ENCODE measurements at regions not wholly inside any gene's neighbourhood (a gene's known extent, or its start where the extent isn't known, plus 50 kb on each side); places are given as distances from the start of the nearest gene placed in this dataset.

DNA sequence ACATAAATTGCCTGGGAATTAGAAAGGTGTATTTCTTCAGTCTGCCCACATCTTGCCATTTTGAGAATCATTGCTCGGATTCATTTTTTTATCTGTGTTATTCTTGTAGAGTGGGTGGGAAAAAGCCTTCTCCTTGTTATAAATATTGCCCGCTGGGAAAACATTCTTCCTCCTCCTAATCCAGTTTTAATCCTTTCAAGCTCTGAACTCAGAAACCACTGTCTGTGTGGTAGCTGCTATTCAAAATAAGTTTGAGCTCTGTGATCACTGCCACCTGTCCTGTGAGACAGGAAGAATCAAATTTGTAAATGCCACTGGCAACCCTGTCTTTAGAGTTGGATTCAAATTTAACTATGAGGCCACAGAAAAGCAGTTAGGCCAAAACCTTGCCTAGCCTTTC lies 1875.2 kb upstream of the PIK3C3 start:
- DNase-seq = no peak

- DNase-seq = no peak
These were observed 1879.4 kb upstream of the PIK3C3 start for GRCh38 chr18:40075616-40076015.

DNA sequence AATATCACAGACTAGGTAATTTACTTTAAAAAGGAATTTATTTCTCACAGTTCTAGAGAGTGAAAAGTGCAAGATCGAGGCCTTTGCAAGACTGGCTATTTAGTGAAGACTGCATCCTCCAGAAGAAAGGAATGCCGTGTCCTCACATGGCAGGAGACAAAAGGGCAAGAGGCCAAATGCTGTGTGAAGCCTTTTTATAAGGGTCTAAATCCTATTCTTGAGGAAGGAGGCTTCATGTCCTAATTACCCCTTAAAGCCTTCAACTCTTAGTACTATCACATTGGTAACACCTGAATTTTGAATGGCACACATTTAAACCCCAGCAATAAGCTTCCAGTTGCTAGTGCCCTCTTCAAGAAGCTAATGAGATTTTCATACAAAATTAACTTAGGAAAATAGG lies 1882.3 kb upstream of the PIK3C3 start:
- DNase-seq = no peak

DNA sequence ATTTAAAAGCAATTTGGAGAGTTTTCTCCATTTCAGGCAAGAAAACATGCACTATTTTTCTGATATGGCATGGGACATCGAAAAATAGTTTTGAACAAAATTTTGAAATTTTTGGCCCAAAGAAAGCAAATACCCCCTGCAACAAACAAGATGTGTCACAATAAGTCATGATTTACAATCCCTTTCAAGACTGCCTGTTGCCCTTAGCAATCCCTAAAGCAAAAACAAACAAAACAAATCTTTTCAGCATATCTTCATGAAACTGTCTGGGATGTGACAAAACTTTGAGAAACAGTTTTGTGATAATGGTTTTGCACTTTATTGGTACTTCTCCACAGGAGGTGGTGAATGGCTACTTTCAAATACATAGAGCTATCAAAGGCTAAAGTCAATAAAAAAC lies 1888.7 kb upstream of the PIK3C3 start:
- no peak for DNase-seq

GRCh38 chr18:40063488-40063887 lies 1891.5 kb upstream of the PIK3C3 start:
- no peak for DNase-seq

GRCh38 chr18:40061086-40061485 lies 1893.9 kb upstream of the PIK3C3 start:
- no peak for DNase-seq

DNA sequence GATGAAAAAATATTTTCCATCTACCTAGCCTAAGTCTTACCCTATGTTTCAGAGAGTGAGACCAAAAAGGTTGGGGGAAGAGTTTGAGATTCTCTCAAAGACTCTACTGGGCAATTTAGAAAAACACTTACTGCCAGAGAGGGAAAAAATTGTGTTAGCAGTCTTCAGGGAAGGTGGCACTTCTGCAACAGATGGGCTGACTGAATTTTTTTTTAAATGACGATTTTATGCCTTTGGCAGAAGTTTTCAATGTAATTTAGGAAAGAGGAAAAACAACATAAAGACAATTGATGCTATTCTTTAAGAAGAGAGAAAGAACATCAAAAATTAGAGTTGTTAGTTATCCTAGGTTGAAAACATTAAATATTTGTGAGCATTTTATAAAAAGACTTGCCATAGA lies 1894.5 kb upstream of the PIK3C3 start:
- DNase-seq = no peak

GRCh38 chr18:40058811-40059570 lies 1896.0 kb upstream of the PIK3C3 start:
- DNase-seq = no peak

- no peak for DNase-seq
These were observed 1898.8 kb upstream of the PIK3C3 start for GRCh38 chr18:40056079-40056692.

GRCh38 chr18:40055262-40055661 lies 1899.8 kb upstream of the PIK3C3 start:
- no peak for DNase-seq

GRCh38 chr18:40049716-40050115 lies 1905.3 kb upstream of the PIK3C3 start:
- DNase-seq = no peak

GRCh38 chr18:40048886-40049650 lies 1906.0 kb upstream of the PIK3C3 start:
- no peak for DNase-seq

GRCh38 chr18:40048253-40048652 lies 1906.8 kb upstream of the PIK3C3 start:
- no peak for DNase-seq

DNA sequence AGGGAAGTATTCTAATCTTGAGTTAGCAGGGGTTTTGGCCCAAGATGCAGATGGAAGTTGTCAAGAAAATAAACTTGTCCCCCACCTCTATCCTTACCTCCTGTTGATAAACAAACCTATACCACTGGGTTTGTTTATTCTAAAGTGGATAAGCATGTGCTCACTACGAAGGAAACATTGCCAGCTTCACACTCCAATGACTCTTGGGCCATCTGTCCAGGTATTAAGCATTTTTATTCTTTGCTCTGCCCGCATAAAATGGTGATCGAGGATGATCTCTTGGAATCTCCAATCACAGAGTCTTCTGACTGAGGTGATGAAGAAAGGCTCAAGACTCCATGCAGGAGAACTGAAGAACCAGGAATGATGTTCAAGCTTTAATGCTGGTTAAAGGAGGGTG lies 1908.4 kb upstream of the PIK3C3 start:
- DNase-seq = no peak

GRCh38 chr18:40041951-40042350 lies 1913.1 kb upstream of the PIK3C3 start:
- no peak for DNase-seq

DNA sequence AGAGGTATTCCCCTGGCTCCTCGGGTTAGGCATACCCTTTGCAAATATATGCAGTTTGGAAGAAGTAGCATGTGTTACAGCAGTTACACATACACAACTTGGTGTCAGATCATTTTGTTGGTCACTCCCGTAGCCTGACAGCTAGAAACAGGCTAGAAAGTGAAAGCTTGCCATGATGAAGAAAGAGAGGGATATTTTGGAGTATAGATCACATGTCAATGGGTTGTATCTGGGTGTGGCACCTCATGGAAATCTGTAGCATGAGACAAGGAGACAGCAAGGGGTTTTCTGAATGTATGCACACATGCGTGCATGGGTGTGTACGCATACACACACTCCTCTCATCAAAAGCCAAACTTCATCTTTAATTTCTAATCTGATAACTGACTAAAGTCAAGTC lies 1914.5 kb upstream of the PIK3C3 start:
- no peak for DNase-seq

DNA sequence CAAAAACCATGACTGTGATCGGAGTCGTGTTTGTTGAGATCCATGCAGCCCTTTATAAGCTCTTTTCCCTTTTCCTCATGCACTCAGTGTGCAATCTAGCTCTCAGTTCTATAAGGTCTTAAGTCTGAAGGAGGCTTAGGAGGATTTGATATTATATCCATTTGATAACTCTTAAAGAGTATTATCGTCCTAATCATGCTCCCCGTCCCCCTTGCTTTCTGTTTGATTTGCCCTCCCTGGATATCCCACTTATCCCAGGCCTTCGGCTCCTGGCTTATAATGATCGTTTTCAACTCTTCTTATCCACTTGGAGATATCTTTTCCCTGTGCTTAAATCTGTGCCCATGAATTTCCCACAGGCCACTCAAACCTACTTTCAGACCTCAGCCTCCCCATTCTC lies 1917.7 kb upstream of the PIK3C3 start:
- no peak for DNase-seq

GRCh38 chr18:40036861-40037260 lies 1918.2 kb upstream of the PIK3C3 start:
- DNase-seq = no peak

GRCh38 chr18:40035966-40036365 lies 1919.1 kb upstream of the PIK3C3 start:
- no peak for DNase-seq

- DNase-seq = no peak
These were observed 1923.0 kb upstream of the PIK3C3 start for GRCh38 chr18:40032076-40032475.

DNA sequence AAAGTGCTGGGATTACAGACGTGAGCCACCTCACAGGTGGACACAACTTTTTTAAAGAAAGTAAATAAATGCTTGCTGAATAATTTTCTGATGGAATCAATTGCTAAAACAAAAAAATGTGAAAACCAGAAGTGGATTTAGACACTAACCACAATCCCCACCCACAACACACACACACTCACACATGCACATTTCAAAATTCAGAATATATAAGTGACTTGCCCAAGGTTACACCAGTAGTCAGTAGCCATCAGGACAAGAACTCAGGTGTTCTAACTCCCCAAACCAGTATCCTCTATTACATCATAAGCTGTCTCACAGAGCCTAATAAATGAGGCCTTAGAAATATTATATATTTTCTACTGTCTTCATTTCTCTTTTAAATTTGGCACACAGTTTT lies 1923.6 kb upstream of the PIK3C3 start:
- DNase-seq = no peak

DNA sequence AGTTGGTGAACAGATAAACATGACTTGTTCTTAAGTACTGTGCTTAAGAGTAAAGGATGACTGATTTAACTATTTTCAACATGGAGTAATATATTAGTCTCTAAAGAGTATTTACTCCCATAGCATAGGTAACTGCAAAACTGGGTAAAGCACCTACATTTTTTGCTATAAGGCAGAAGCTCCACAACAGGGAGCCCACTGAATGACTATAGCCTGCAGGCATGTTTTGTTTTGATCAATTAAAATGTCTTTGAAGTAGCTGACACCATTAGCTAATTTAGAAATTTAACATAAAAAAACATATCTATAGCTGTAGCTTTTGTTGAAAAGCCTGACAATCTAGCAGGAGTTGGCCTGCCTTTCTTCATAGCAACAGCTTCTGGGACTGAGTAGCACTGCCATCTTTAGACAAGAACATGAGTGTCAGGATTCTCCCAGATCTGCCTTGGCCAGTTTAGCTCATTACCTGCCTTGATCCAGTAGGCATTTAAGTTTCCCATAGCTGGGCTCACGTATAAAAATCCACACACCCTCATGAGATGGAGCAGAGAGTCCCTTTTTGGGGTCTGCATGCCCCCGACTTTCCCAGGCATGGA lies 1935.1 kb upstream of the PIK3C3 start:
- no peak for DNase-seq

- no peak for DNase-seq
These were observed 1936.8 kb upstream of the PIK3C3 start for GRCh38 chr18:40018266-40018665.

DNA sequence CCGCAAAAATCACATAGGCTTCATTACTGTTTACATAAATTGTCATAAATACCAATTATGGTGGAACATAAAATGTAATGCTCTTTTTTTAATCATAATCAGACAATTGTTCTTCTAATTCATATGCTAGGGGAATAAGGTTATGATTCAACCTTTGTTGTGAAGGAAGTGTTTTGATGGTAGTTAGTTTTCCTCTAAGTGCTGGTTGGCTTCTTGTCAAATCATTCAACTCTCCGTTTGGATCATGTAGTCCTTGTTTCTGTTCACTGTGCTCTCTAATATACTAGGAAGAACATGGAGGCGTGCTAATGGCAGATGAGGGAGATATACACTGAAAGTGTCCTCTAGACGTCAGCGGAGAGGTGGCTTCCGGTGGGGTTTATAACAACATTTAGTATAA lies 1938.0 kb upstream of the PIK3C3 start:
- no peak for DNase-seq

Data from activated effector memory CD4-positive, alpha-beta T cell treated with anti-CD3 and anti-CD28 coated beads, Interleukin-2, amount 50 U/mL, for 16 hours (primary cell).